NT2/D1 (cell line): ENCODE measurements at regions not wholly inside any gene's neighbourhood (a gene's known extent, or its start where the extent isn't known, plus 50 kb on each side); places are given as distances from the start of the nearest gene placed in this dataset.

Experiments
- DNase-seq: peaks from one replicate; pipeline ENCODE4 v3.0.0-alpha.2; 2011; ENCODE audit warnings: low read depth, low spot score
- H3K27me3 ChIP-seq: 2 replicates; pipeline ENCODE4 v1.6.0; 2011; ENCODE audit warnings: mild to moderate bottlenecking; ENCODE audit not compliant: insufficient read length, insufficient read depth
- H3K36me3 ChIP-seq: 2 replicates; pipeline ENCODE4 v1.6.1; 2011; ENCODE audit warnings: mild to moderate bottlenecking, low read length, mixed read lengths; ENCODE audit not compliant: insufficient read depth, insufficient read length
- H3K4me1 ChIP-seq: 2 replicates; pipeline ENCODE4 v1.5.1; 2011; ENCODE audit not compliant: insufficient read depth, insufficient read length
- H3K4me3 ChIP-seq: 2 replicates; pipeline ENCODE4 v1.5.1; 2011; ENCODE audit warnings: low read depth; ENCODE audit not compliant: insufficient read length
- H3K9ac ChIP-seq: 2 replicates; pipeline ENCODE4 v1.6.0; 2011; ENCODE audit warnings: low read depth; ENCODE audit not compliant: insufficient read length
- H3K9me3 ChIP-seq: 2 replicates; pipeline ENCODE4 v1.5.1; 2011; ENCODE audit warnings: mild to moderate bottlenecking, low read length; ENCODE audit not compliant: insufficient read depth
- SUZ12 ChIP-seq: IDR thresholded peaks from 2 replicates; pipeline ENCODE4 v1.6.1; 2011; ENCODE audit not compliant: insufficient read length, insufficient read depth; ENCODE audit errors: extremely low read depth
- YY1 ChIP-seq: IDR thresholded peaks from 2 replicates; pipeline ENCODE4 v1.6.1; 2011; ENCODE audit not compliant: insufficient read length, insufficient read depth
- ZNF274 ChIP-seq: IDR thresholded peaks from 2 replicates; pipeline ENCODE4 v1.6.1; 2011; ENCODE audit warnings: mild to moderate bottlenecking, low read depth, low read length

GRCh38 chr1:118304722-118305359 lies 119.8 kb upstream of the SPAG17 start:
- no peak overlapping the region for H3K4me3 ChIP-seq
- H3K36me3 ChIP-seq: no peaks in the 10 kb centered on the region
- no peaks in the 10 kb centered on the region for H3K27me3 ChIP-seq
- TF ChIP-seq ZNF274 (no peak), YY1 (no peak), SUZ12 (no peak)
- DNase-seq: no peak
- H3K9ac ChIP-seq: no peak overlapping the region
- no peaks in the 10 kb centered on the region for H3K9me3 ChIP-seq
- no peaks in the 10 kb centered on the region for H3K4me1 ChIP-seq

GRCh38 chr1:118303534-118303933 lies 118.5 kb upstream of the SPAG17 start:
- TF ChIP-seq ZNF274 (no peak), YY1 (no peak)
- H3K4me1 ChIP-seq: no peaks in the 10 kb centered on the region
- no peak overlapping the region for H3K9ac ChIP-seq
- no peak overlapping the region for H3K4me3 ChIP-seq
- no peaks in the 10 kb centered on the region for H3K36me3 ChIP-seq
- H3K27me3 ChIP-seq: no peaks in the 10 kb centered on the region
- DNase-seq: no peak
- H3K9me3 ChIP-seq: no peaks in the 10 kb centered on the region

- DNase-seq: no peak
- Histone ChIP-seq H3K4me3 (no peak overlapping the region), H3K9ac (no peak overlapping the region), H3K9me3 (no peaks in the 10 kb centered on the region), H3K4me1 (no peaks in the 10 kb centered on the region), H3K27me3 (no peaks in the 10 kb centered on the region), H3K36me3 (no peaks in the 10 kb centered on the region)
- no peak for TF ChIP-seq SUZ12
- no peak for TF ChIP-seq YY1
- TF ChIP-seq ZNF274: no peak
Measured at GRCh38 chr1:118303064-118303463, 118.0 kb upstream of the SPAG17 start.

DNA sequence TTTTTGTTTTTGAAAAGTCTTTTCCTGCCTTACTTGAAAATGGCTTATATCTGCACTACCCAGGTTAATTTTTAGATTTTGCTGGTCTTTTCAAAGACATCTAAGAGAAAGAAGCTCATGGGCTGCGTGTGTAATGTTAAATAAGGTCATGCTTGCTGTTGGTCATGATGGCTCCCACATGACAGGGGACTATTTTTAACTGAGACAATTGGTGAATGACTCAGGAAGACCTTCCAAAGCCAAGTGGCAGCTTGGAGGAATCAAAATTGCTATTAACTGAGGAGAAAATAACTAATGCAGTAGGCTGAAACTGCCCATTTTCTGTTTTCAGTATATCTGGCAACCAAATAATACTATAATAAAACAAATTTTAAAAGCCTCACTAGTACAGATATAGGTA lies 117.1 kb upstream of the SPAG17 start:
- Histone ChIP-seq H3K4me3 (no peak overlapping the region), H3K36me3 (no peaks in the 10 kb centered on the region), H3K4me1 (no peaks in the 10 kb centered on the region), H3K9me3 (no peaks in the 10 kb centered on the region), H3K27me3 (no peaks in the 10 kb centered on the region), H3K9ac (no peak overlapping the region)
- DNase-seq: no peak
- TF ChIP-seq SUZ12: no peak
- TF ChIP-seq ZNF274: no peak
- TF ChIP-seq YY1: no peak

- H3K36me3 ChIP-seq: no peaks in the 10 kb centered on the region
- TF ChIP-seq ZNF274: no peak
- TF ChIP-seq SUZ12: no peak
- TF ChIP-seq YY1: no peak
- no peaks in the 10 kb centered on the region for H3K4me1 ChIP-seq
- H3K27me3 ChIP-seq: no peaks in the 10 kb centered on the region
- no peak for DNase-seq
- no peak overlapping the region for H3K4me3 ChIP-seq
- H3K9ac ChIP-seq: no peak overlapping the region
- no peaks in the 10 kb centered on the region for H3K9me3 ChIP-seq
Measured at GRCh38 chr1:118300808-118301207, 115.8 kb upstream of the SPAG17 start.

DNA sequence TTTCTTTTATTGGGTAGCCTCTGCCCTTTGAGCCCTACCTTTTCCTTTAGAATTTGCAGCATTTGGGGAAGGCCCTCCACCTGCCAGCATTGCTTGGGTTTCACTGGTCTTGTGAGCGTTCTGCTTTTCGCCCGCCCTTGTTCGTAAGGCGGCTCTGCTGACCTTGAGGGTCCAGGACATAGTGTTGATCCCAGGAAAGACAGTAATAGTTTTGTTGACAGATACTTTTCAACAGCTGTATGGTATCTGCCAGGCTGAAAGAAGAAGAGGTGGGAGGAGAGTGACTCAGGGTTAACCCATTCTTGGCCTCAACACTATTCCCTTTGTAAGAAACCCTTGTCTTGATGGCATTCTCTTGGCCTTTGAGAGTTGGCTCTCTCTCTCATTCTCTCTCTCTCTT lies 113.4 kb upstream of the SPAG17 start:
- DNase-seq: no peak
- H3K4me3 ChIP-seq: no peak overlapping the region
- H3K9me3 ChIP-seq: no peaks in the 10 kb centered on the region
- peaks cover 3% of the 10 kb centered on the region for H3K4me1 ChIP-seq
- no peak overlapping the region for H3K9ac ChIP-seq
- H3K27me3 ChIP-seq: no peaks in the 10 kb centered on the region
- no peaks in the 10 kb centered on the region for H3K36me3 ChIP-seq
- TF ChIP-seq SUZ12 (no peak), YY1 (no peak), ZNF274 (no peak)

GRCh38 chr1:118297521-118297920 lies 112.5 kb upstream of the SPAG17 start:
- Histone ChIP-seq H3K9ac (no peak overlapping the region), H3K4me1 (peaks cover 3% of the 10 kb centered on the region), H3K27me3 (no peaks in the 10 kb centered on the region), H3K4me3 (no peak overlapping the region), H3K9me3 (no peaks in the 10 kb centered on the region), H3K36me3 (no peaks in the 10 kb centered on the region)
- TF ChIP-seq YY1: no peak
- TF ChIP-seq ZNF274: no peak
- TF ChIP-seq SUZ12: no peak
- no peak for DNase-seq
